H1 (cell line): ENCODE measurements at regions not wholly inside any gene's neighbourhood (a gene's known extent, or its start where the extent isn't known, plus 50 kb on each side); places are given as distances from the start of the nearest gene placed in this dataset.

ENCODE experiments used
- CTCF ChIA-PET: fragments of 300-600 bp; sonication (Branson Sonifier 250); formaldehyde crosslinking; loops from one replicate; lab custom pipeline; 2021; ENCODE audit not compliant: partially characterized antibody; lab: Charles Lee
- POLR2A ChIA-PET: fragments of 300-600 bp; sonication (Branson Sonifier 250); formaldehyde crosslinking; loops from one replicate; lab custom pipeline; 2021; ENCODE audit warnings: inconsistent platforms; ENCODE audit not compliant: partially characterized antibody; lab: Charles Lee
- DNase-seq, 2 experiments: peaks; one replicate each; pipeline versions ENCODE4 v3.0.0 to v3.0.0-alpha.2; 2010 to 2022; ENCODE audit warnings: low spot score in 2 of 2, low read depth in 1 of 2, mixed read lengths in 1 of 2
- FAIRE-seq: peaks from 2 replicates; lab custom pipeline; 2011; peaks lifted over from hg19 to GRCh38; lab: Jason Lieb, UNC
- H2AFZ ChIP-seq: 2 replicates; pipeline ENCODE4 v1.8.1; 2012; ENCODE audit warnings: low read length, inconsistent platforms
- H2AK5ac ChIP-seq: 2 replicates; pipeline ENCODE4 v1.6.1; 2013; ENCODE audit warnings: low read depth, low read length
- H2BK120ac ChIP-seq: replicated peaks from 2 replicates; pipeline ENCODE3; 2013; ENCODE audit warnings: low read depth, low read length, inconsistent platforms
- H2BK12ac ChIP-seq: 2 replicates; pipeline ENCODE4 v1.6.1; 2013; ENCODE audit warnings: low read depth, low read length
- H2BK15ac ChIP-seq: 2 replicates; pipeline ENCODE4 v1.6.1; 2013; ENCODE audit warnings: low read length
- H2BK20ac ChIP-seq: 2 replicates; pipeline ENCODE4 v1.6.1; 2013; ENCODE audit warnings: low read length
- H2BK5ac ChIP-seq: 2 replicates; pipeline ENCODE4 v1.6.1; 2013; ENCODE audit warnings: low read depth, low read length
- H3K14ac ChIP-seq: 2 replicates; pipeline ENCODE4 v1.6.1; 2013; ENCODE audit warnings: inconsistent platforms; ENCODE audit not compliant: insufficient read length
- H3K18ac ChIP-seq: 2 replicates; pipeline ENCODE4 v1.6.1; 2013; ENCODE audit warnings: low read length; ENCODE audit errors: extremely low read depth
- H3K23ac ChIP-seq: 2 replicates; pipeline ENCODE4 v1.6.1; 2013; ENCODE audit warnings: inconsistent platforms; ENCODE audit not compliant: insufficient read length
- H3K23me2 ChIP-seq: 2 replicates; pipeline ENCODE4 v1.6.1; 2013; ENCODE audit warnings: low read depth, low read length
- H3K27ac ChIP-seq: 2 replicates; pipeline ENCODE4 v1.6.1; 2011; ENCODE audit warnings: low read depth, low read length, inconsistent platforms
- H3K27me3 ChIP-seq, 4 experiments: replicated peaks in 1 of 4; 1 replicate in 1 of 4; 2 replicates in 3 of 4; pipeline versions ENCODE4 v1.6.1 to v1.8.1; 2011 to 2013; ENCODE audit warnings: low read length in 3 of 4, mild to moderate bottlenecking in 3 of 4, inconsistent platforms in 2 of 4, mixed read lengths in 2 of 4, moderate library complexity in 1 of 4; ENCODE audit not compliant: control insufficient read depth in 3 of 4, insufficient read depth in 3 of 4; ENCODE audit errors: extremely low read depth in 1 of 4
- H3K36me3 ChIP-seq, 4 experiments: 2 replicates each; pipeline versions ENCODE4 v1.6.1 to v1.8.1; 2011 to 2013; ENCODE audit warnings: mild to moderate bottlenecking in 4 of 4, low read length in 3 of 4, moderate library complexity in 2 of 4, control low read depth in 1 of 4, inconsistent platforms in 1 of 4; ENCODE audit not compliant: insufficient read depth in 4 of 4, control insufficient read depth in 2 of 4
- H3K4ac ChIP-seq: replicated peaks from 2 replicates; pipeline ENCODE3; 2013; ENCODE audit warnings: low read length, low read depth, mixed read lengths, inconsistent platforms; ENCODE audit not compliant: insufficient read length
- H3K4me1 ChIP-seq, 4 experiments: replicated peaks in 1 of 4; 1 replicate in 1 of 4; 2 replicates in 3 of 4; pipeline versions ENCODE4 v1.6.1 to v1.8.1; 2011 to 2013; ENCODE audit warnings: low read length in 3 of 4, inconsistent platforms in 2 of 4, mixed read lengths in 1 of 4; ENCODE audit not compliant: insufficient read depth in 4 of 4, control insufficient read depth in 3 of 4
- H3K4me2 ChIP-seq, 2 experiments: 2 replicates each; pipeline versions ENCODE4 v1.6.1 to v1.8.1; 2011 to 2013; ENCODE audit warnings: low read depth in 2 of 2, low read length in 2 of 2, control low read depth in 1 of 2, inconsistent platforms in 1 of 2, mild to moderate bottlenecking in 1 of 2; ENCODE audit not compliant: insufficient read depth in 1 of 2
- H3K4me3 ChIP-seq, 4 experiments: fragments of 200-600, 300-600 bp in 1 of 4; sonication (generic), shearing (Covaris generic), sonication (Bioruptor Twin) in 1 of 4; 2 replicates each; pipeline versions ENCODE4 v1.5.1 to v1.8.1; 2011 to 2016; ENCODE audit warnings: low read length in 4 of 4, low read depth in 3 of 4, control low read depth in 2 of 4, inconsistent platforms in 2 of 4, mild to moderate bottlenecking in 2 of 4, mixed read lengths in 1 of 4, moderate library complexity in 1 of 4; ENCODE audit not compliant: insufficient read depth in 2 of 4; ENCODE audit errors: extremely low read depth in 1 of 4
- H3K56ac ChIP-seq: replicated peaks from 2 replicates; pipeline ENCODE3; 2013; ENCODE audit warnings: low read depth, mild to moderate bottlenecking, mixed read lengths, low read length, inconsistent platforms; ENCODE audit not compliant: insufficient read length
- H3K79me1 ChIP-seq: 2 replicates; pipeline ENCODE4 v1.6.1; 2013; ENCODE audit warnings: low read depth, low read length, control low read depth
- H3K79me2 ChIP-seq, 2 experiments: 2 replicates each; pipeline versions ENCODE4 v1.6.1 to v1.8.1; 2012 to 2013; ENCODE audit warnings: low read length in 2 of 2, mild to moderate bottlenecking in 2 of 2, inconsistent platforms in 1 of 2; ENCODE audit not compliant: insufficient read depth in 2 of 2, control insufficient read depth in 1 of 2
- H3K9ac ChIP-seq, 4 experiments: replicated peaks in 1 of 4; 1 replicate in 1 of 4; 2 replicates in 3 of 4; pipeline versions ENCODE4 v1.6.1 to v1.8.1; 2011 to 2013; ENCODE audit warnings: low read depth in 3 of 4, low read length in 3 of 4, control low read depth in 2 of 4, mild to moderate bottlenecking in 2 of 4, moderate library complexity in 2 of 4, inconsistent platforms in 1 of 4; ENCODE audit errors: extremely low read depth in 1 of 4
- H3K9me3 ChIP-seq, 2 experiments: 2 replicates each; pipeline versions ENCODE4 v1.6.1 to v1.8.1; 2012 to 2013; ENCODE audit warnings: mild to moderate bottlenecking in 2 of 2, moderate library complexity in 2 of 2, control low read depth in 1 of 2, inconsistent platforms in 1 of 2, low read depth in 1 of 2, low read length in 1 of 2, mixed read lengths in 1 of 2; ENCODE audit not compliant: insufficient read depth in 2 of 2
- H4K20me1 ChIP-seq, 2 experiments: replicated peaks in 1 of 2; 2 replicates each; pipeline versions ENCODE3 to v1.8.1; 2011 to 2013; ENCODE audit warnings: inconsistent platforms in 2 of 2, low read length in 2 of 2, mild to moderate bottlenecking in 1 of 2; ENCODE audit not compliant: insufficient read depth in 2 of 2, control insufficient read depth in 1 of 2
- H4K5ac ChIP-seq: 2 replicates; pipeline ENCODE4 v1.6.1; 2013; ENCODE audit warnings: low read length, low read depth, mixed read lengths, inconsistent platforms; ENCODE audit not compliant: insufficient read length
- H4K8ac ChIP-seq: 2 replicates; pipeline ENCODE4 v1.8.0; 2013; ENCODE audit warnings: mild to moderate bottlenecking, moderate library complexity, low read length, inconsistent platforms; ENCODE audit not compliant: insufficient read depth; ENCODE audit errors: extremely low read depth
- H4K91ac ChIP-seq: replicated peaks from 2 replicates; pipeline ENCODE3; 2013; ENCODE audit warnings: low read length, mixed read lengths, inconsistent platforms; ENCODE audit not compliant: insufficient read length
- CREB1 ChIP-seq: IDR thresholded peaks from 2 replicates; pipeline ENCODE4 v1.6.1; 2012; ENCODE audit warnings: inconsistent platforms
- RNF2 ChIP-seq: fragments of 200-900, 300-1000 bp; sonication (generic); IDR thresholded peaks from 2 replicates; pipeline ENCODE4 v1.7.1; 2016; ENCODE audit warnings: borderline replicate concordance, low read depth, mild to moderate bottlenecking, antibody characterized with exemption, low read length; ENCODE audit not compliant: poor library complexity, severe bottlenecking; ENCODE audit errors: missing control alignments
- TCF12 ChIP-seq: IDR thresholded peaks from 2 replicates; pipeline ENCODE4 v1.6.1; 2011; ENCODE audit warnings: low read depth, mild to moderate bottlenecking, low read length
- WGBS, 2 experiments: shearing (Covaris generic) in 1 of 2; methylation state at CpG; one replicate each; pipeline versions ENCODE4 v1.1.6 to v1.1.7; 2013 to 2015; ENCODE audit warnings: low lambda C conversion rate in 2 of 2, mixed read lengths in 2 of 2, inconsistent platforms in 1 of 2, low coverage in 1 of 2, missing lambda C conversion rate in 1 of 2; ENCODE audit not compliant: insufficient replicate concordance in 2 of 2, insufficient coverage in 1 of 2, insufficient read length in 1 of 2; ENCODE audit errors: extremely low coverage in 1 of 2, missing lambda C conversion rate in 1 of 2; 5-methylcytosine and 5-hydroxymethylcytosine counted together

GRCh38 chr4:165707128-165707527 is 165.9 kb upstream of the TLL1 start:
- H3K9ac ChIP-seq = no peak overlapping the region
- H3K27ac ChIP-seq = no peak overlapping the region
- no peak overlapping the region for H2BK120ac ChIP-seq
- H3K14ac ChIP-seq = no peak overlapping the region
- no peak overlapping the region for H2BK15ac ChIP-seq
- H3K79me2 ChIP-seq = no peaks in the 10 kb centered on the region
- H3K56ac ChIP-seq = no peak overlapping the region
- FAIRE-seq = no peak
- H4K5ac ChIP-seq = no peak overlapping the region
- H3K18ac ChIP-seq = no peak overlapping the region
- no peak overlapping the region for H3K4me2 ChIP-seq
- H3K79me1 ChIP-seq = no peaks in the 10 kb centered on the region
- H2AFZ ChIP-seq = no peak overlapping the region
- no peak for TF ChIP-seq CREB1
- no peak for TF ChIP-seq RNF2
- TF ChIP-seq TCF12 = no peak
- TF ChIP-seq, all 59 proteins: peak for 0
- Histone ChIP-seq H3K4ac (no peak overlapping the region), H4K20me1 (no peaks in the 10 kb centered on the region), H2BK12ac (no peak overlapping the region), H2BK20ac (no peak overlapping the region), H3K4me3 (no peak overlapping the region), H4K8ac (no peak overlapping the region), H3K9me3 (no peaks in the 10 kb centered on the region), H3K23me2 (no peaks in the 10 kb centered on the region), H3K36me3 (no peaks in the 10 kb centered on the region), H3K4me1 (peaks cover 0 to 3% (median 1%) of the 10 kb centered on the region in 4 experiments; a peak in 2 of 7 replicates), H2AK5ac (no peak overlapping the region), H3K27me3 (no peaks in the 10 kb centered on the region), H3K23ac (no peak overlapping the region), H2BK5ac (no peak overlapping the region), H4K91ac (no peak overlapping the region)
- ChIA-PET CTCF (no interaction called here), POLR2A (no interaction called here)
- WGBS, 2 experiments = 88% methylated on average over 1 of the region's 4 CpGs; no CpG with 5 or more reads in 1 of the 2 experiments
- DNase-seq = no peak
